WTC11 (cell line): ENCODE measurements at regions not wholly inside any gene's neighbourhood (a gene's known extent, or its start where the extent isn't known, plus 50 kb on each side); places are given as distances from the start of the nearest gene placed in this dataset.

Experiments used
- ATAC-seq: fragments of 200-7000 bp; cut with Tn5 transposase; 2 replicates; pipeline ENCODE4 v1.10.0; 2021; ENCODE audit warnings: mild to moderate bottlenecking, moderate library complexity
- CTCF ChIA-PET: fragments of 300-600 bp; sonication (Branson Sonifier 250); formaldehyde crosslinking; loops from one replicate; lab custom pipeline; 2021; ENCODE audit warnings: antibody characterized with exemption; lab: Charles Lee
- POLR2A ChIA-PET: fragments of 350-600 bp; sonication (Branson Sonifier 250); formaldehyde crosslinking; loops from one replicate; lab custom pipeline; 2021; ENCODE audit warnings: antibody characterized with exemption; lab: Charles Lee
- DNase-seq: peaks from one replicate; pipeline ENCODE4 v3.0.0; 2021; ENCODE audit warnings: low spot score
- H3K27ac Mint-ChIP-seq: 2 replicates; pipeline ENCODE4 v1.8.0; 2021; ENCODE audit warnings: mixed read lengths
- H3K27me3 Mint-ChIP-seq: 2 replicates; pipeline ENCODE4 v1.8.0; 2021; ENCODE audit warnings: low read depth, mild to moderate bottlenecking, moderate library complexity, mixed read lengths
- H3K36me3 Mint-ChIP-seq: 2 replicates; pipeline ENCODE4 v1.8.0; 2021; ENCODE audit warnings: mixed read lengths
- H3K4me1 Mint-ChIP-seq: 2 replicates; pipeline ENCODE4 v1.8.0; 2022; ENCODE audit warnings: mixed read lengths
- H3K4me3 Mint-ChIP-seq: 2 replicates; pipeline ENCODE4 v1.8.0; 2021; ENCODE audit warnings: mild to moderate bottlenecking, moderate library complexity, mixed read lengths
- H3K9me3 Mint-ChIP-seq: 2 replicates; pipeline ENCODE4 v1.8.0; 2021; ENCODE audit warnings: mixed read lengths
- CBFB ChIP-seq: sonication (generic); formaldehyde crosslinking; IDR thresholded peaks from 2 replicates; pipeline ENCODE4 v1.8.1; 2022; ENCODE audit warnings: mild to moderate bottlenecking, low read depth, missing genetic modification reagents
- CREB1 ChIP-seq: sonication (generic); formaldehyde crosslinking; IDR thresholded peaks from 2 replicates; pipeline ENCODE4 v1.8.0; 2023; ENCODE audit warnings: mild to moderate bottlenecking, missing genetic modification reagents
- CREM ChIP-seq: sonication (generic); formaldehyde crosslinking; IDR thresholded peaks from 2 replicates; pipeline ENCODE4 v1.8.1; 2022; ENCODE audit warnings: mild to moderate bottlenecking, missing genetic modification reagents, moderate library complexity
- E2F4 ChIP-seq: sonication (generic); formaldehyde crosslinking; IDR thresholded peaks from 2 replicates; pipeline ENCODE4 v1.8.1; 2022; ENCODE audit warnings: low read depth, mild to moderate bottlenecking, moderate library complexity, missing genetic modification reagents, borderline replicate concordance
- FOXJ3 ChIP-seq: sonication (generic); formaldehyde crosslinking; IDR thresholded peaks from 2 replicates; pipeline ENCODE4 v1.9.0; 2021; ENCODE audit warnings: missing genetic modification reagents, mild to moderate bottlenecking, borderline replicate concordance
- FOXK1 ChIP-seq: sonication (generic); formaldehyde crosslinking; IDR thresholded peaks from 2 replicates; pipeline ENCODE4 v1.8.0; 2022; ENCODE audit warnings: mild to moderate bottlenecking, moderate library complexity, missing genetic modification reagents
- FOXP4 ChIP-seq: sonication (generic); formaldehyde crosslinking; IDR thresholded peaks from 2 replicates; pipeline ENCODE4 v1.8.0; 2022; ENCODE audit warnings: mild to moderate bottlenecking, missing genetic modification reagents
- GABPB1 ChIP-seq: sonication (generic); formaldehyde crosslinking; IDR thresholded peaks from 2 replicates; pipeline ENCODE4 v1.8.1; 2023; ENCODE audit warnings: mild to moderate bottlenecking, missing genetic modification reagents
- HMGA2 ChIP-seq: fragments of 250-450 bp; sonication (Bioruptor Pico); IDR thresholded peaks from 2 replicates; pipeline ENCODE4 v1.4.0; 2021; ENCODE audit warnings: mild to moderate bottlenecking, moderate library complexity
- HMGXB4 ChIP-seq: sonication (generic); formaldehyde crosslinking; IDR thresholded peaks from 2 replicates; pipeline ENCODE4 v1.8.1; 2023; ENCODE audit warnings: mild to moderate bottlenecking, moderate library complexity, missing genetic modification reagents
- MXD4 ChIP-seq: fragments of 250-450 bp; sonication (Bioruptor Pico); IDR thresholded peaks from 2 replicates; pipeline ENCODE4 v1.8.0; 2021; ENCODE audit warnings: mild to moderate bottlenecking, moderate library complexity, borderline replicate concordance
- NFE2L1 ChIP-seq: sonication (generic); formaldehyde crosslinking; IDR thresholded peaks from 2 replicates; pipeline ENCODE4 v1.8.1; 2023; ENCODE audit warnings: missing genetic modification reagents
- NR1H2 ChIP-seq: sonication (generic); formaldehyde crosslinking; IDR thresholded peaks from 2 replicates; pipeline ENCODE4 v1.9.0; 2021; ENCODE audit warnings: mild to moderate bottlenecking, moderate library complexity, missing genetic modification reagents
- NR2C2 ChIP-seq: sonication (generic); formaldehyde crosslinking; IDR thresholded peaks from 2 replicates; pipeline ENCODE4 v1.8.0; 2022; ENCODE audit warnings: mild to moderate bottlenecking, missing genetic modification reagents
- OVOL2 ChIP-seq: fragments of 250-450 bp; sonication (Bioruptor Pico); IDR thresholded peaks from 2 replicates; pipeline ENCODE4 v1.9.0; 2021; ENCODE audit warnings: mild to moderate bottlenecking, borderline replicate concordance
- PRDM15 ChIP-seq: sonication (generic); formaldehyde crosslinking; IDR thresholded peaks from 2 replicates; pipeline ENCODE4 v1.8.0; 2022; ENCODE audit warnings: missing genetic modification reagents
- RELA ChIP-seq: sonication (generic); formaldehyde crosslinking; IDR thresholded peaks from 2 replicates; pipeline ENCODE4 v1.8.1; 2022; ENCODE audit warnings: missing genetic modification reagents, mild to moderate bottlenecking, borderline replicate concordance
- SP1 ChIP-seq: sonication (generic); formaldehyde crosslinking; conservative IDR thresholded peaks from 2 replicates; pipeline ENCODE4 v1.8.1; 2022; ENCODE audit warnings: missing genetic modification reagents
- TEAD1 ChIP-seq: sonication (generic); formaldehyde crosslinking; IDR thresholded peaks from 2 replicates; pipeline ENCODE4 v1.8.0; 2022; ENCODE audit warnings: mild to moderate bottlenecking, missing genetic modification reagents
- TEAD4 ChIP-seq: sonication (generic); formaldehyde crosslinking; IDR thresholded peaks from 2 replicates; pipeline ENCODE4 v1.8.0; 2022; ENCODE audit warnings: mild to moderate bottlenecking, missing genetic modification reagents
- TP53 ChIP-seq: sonication (generic); formaldehyde crosslinking; IDR thresholded peaks from 2 replicates; pipeline ENCODE4 v1.8.1; 2023; ENCODE audit warnings: mild to moderate bottlenecking, missing genetic modification reagents
- ZBTB21 ChIP-seq: sonication (generic); formaldehyde crosslinking; IDR thresholded peaks from 2 replicates; pipeline ENCODE4 v1.8.1; 2023; ENCODE audit warnings: mild to moderate bottlenecking, missing genetic modification reagents, borderline replicate concordance
- ZBTB43 ChIP-seq: sonication (generic); formaldehyde crosslinking; IDR thresholded peaks from 2 replicates; pipeline ENCODE4 v1.8.1; 2023; ENCODE audit warnings: mild to moderate bottlenecking, missing genetic modification reagents
- ZNF138 ChIP-seq: sonication (generic); formaldehyde crosslinking; conservative IDR thresholded peaks from 2 replicates; pipeline ENCODE4 v1.8.1; 2022; ENCODE audit warnings: mild to moderate bottlenecking, moderate library complexity, missing genetic modification reagents

GRCh38 chr6:156464100-156464878 is 312.9 kb upstream of the ARID1B start:
- H3K27me3 Mint-ChIP-seq = no peaks in the 10 kb centered on the region
- TF ChIP-seq NR2C2 = no peak
- no peak for TF ChIP-seq OVOL2 (CRISPR knock-in tag)
- no peak for TF ChIP-seq RELA (CRISPR knock-in tag)
- no peak for TF ChIP-seq MXD4 (CRISPR knock-in tag)
- TF ChIP-seq SP1 (CRISPR knock-in tag) = no peak
- TF ChIP-seq TEAD1 (CRISPR knock-in tag) = no peak
- TF ChIP-seq NR1H2 = no peak
- TF ChIP-seq HMGA2 = no peak
- TF ChIP-seq NFE2L1 (CRISPR knock-in tag) = no peak
- TF ChIP-seq FOXP4 (CRISPR knock-in tag) = no peak
- no peaks in the 10 kb centered on the region for H3K36me3 Mint-ChIP-seq
- ChIA-PET POLR2A (interaction anchor here (0.7 kb wide), 1 partner anchor 41 kb away, joined by 5 read pairs; no protein-coding TSS in a partner anchor), CTCF (no interaction called here)
- H3K9me3 Mint-ChIP-seq = peaks cover 9% of the 10 kb centered on the region
- H3K4me3 Mint-ChIP-seq = no peak overlapping the region
- no peak overlapping the region for H3K27ac Mint-ChIP-seq
- ATAC-seq = no peak
- no peaks in the 10 kb centered on the region for H3K4me1 Mint-ChIP-seq
- no peak for DNase-seq

GRCh38 chr6:156461647-156462046 is 315.5 kb upstream of the ARID1B start:
- ChIA-PET POLR2A (no interaction called here), CTCF (no interaction called here)
- TF ChIP-seq FOXK1 (no peak), ZBTB43 (CRISPR knock-in tag) (no peak), FOXJ3 (CRISPR knock-in tag) (no peak), CBFB (CRISPR knock-in tag) (no peak), ZNF138 (CRISPR knock-in tag) (no peak), TEAD4 (CRISPR knock-in tag) (no peak), HMGXB4 (CRISPR knock-in tag) (no peak)
- Mint-ChIP-seq H3K4me1 (no peaks in the 10 kb centered on the region), H3K27ac (no peak overlapping the region), H3K9me3 (peaks cover 4% of the 10 kb centered on the region), H3K36me3 (no peaks in the 10 kb centered on the region), H3K4me3 (no peak overlapping the region), H3K27me3 (no peaks in the 10 kb centered on the region)
- DNase-seq (no peak), ATAC-seq (no peak)

GRCh38 chr6:156457601-156458000 is 319.6 kb upstream of the ARID1B start:
- POLR2A ChIA-PET = no interaction called here
- no peak for ATAC-seq
- H3K27ac Mint-ChIP-seq = no peak overlapping the region

More at GRCh38 chr6:156457601-156458000, 319.6 kb upstream of the ARID1B start:
- TF ChIP-seq TP53 (CRISPR knock-in tag) (no peak), CREM (CRISPR knock-in tag) (no peak), FOXJ3 (CRISPR knock-in tag) (no peak), E2F4 (no peak), NFE2L1 (CRISPR knock-in tag) (no peak), CREB1 (CRISPR knock-in tag) (no peak), GABPB1 (CRISPR knock-in tag) (no peak), TEAD1 (CRISPR knock-in tag) (no peak), PRDM15 (no peak), ZBTB21 (CRISPR knock-in tag) (no peak)
- Mint-ChIP-seq H3K36me3 (no peaks in the 10 kb centered on the region), H3K4me3 (no peak overlapping the region), H3K27me3 (no peaks in the 10 kb centered on the region), H3K4me1 (no peaks in the 10 kb centered on the region), H3K9me3 (0 out of 2 replicates have a peak, but pooled peaks cover 5% of the 10 kb centered on the region)
- DNase-seq = no peak
- CTCF ChIA-PET = no interaction called here
